Tibial nerve (tissue), 4 donors: ENCODE measurements at regions not wholly inside any gene's neighbourhood (a gene's known extent, or its start where the extent isn't known, plus 50 kb on each side); places are given as distances from the start of the nearest gene placed in this dataset.
"Not testable (repeated sequence)": the region's sequence is repeated elsewhere in the genome, so short reads cannot be mapped to it uniquely, and the experiment has no call there.

ENCODE experiments used
- DNase-seq, 2 donors: peaks; one replicate each; pipeline ENCODE4 v3.0.0-alpha.2; 2019; ENCODE audit warnings: low spot score in 2 of 2
- H3K27ac ChIP-seq, 4 donors: fragments of 200-600 bp; sonication (generic) in 3 of 4; one replicate each; pipeline ENCODE4 v1.5.1; 2017 to 2019; ENCODE audit warnings: mild to moderate bottlenecking in 1 of 4
- H3K27me3 ChIP-seq, 2 donors: fragments of 200-600 bp; sonication (generic) in 1 of 2; one replicate each; pipeline versions ENCODE4 v1.5.1 to v1.6.0; 2017 to 2019
- H3K36me3 ChIP-seq, 3 donors: fragments of 200-600 bp; sonication (generic); one replicate each; pipeline ENCODE4 v1.5.1; 2018 to 2019
- H3K4me1 ChIP-seq, 4 donors: fragments of 200-600 bp; sonication (generic) in 3 of 4; one replicate each; pipeline ENCODE4 v1.5.1; 2017 to 2019
- H3K4me3 ChIP-seq, 4 donors: fragments of 200-600 bp; sonication (generic) in 3 of 4; one replicate each; pipeline ENCODE4 v1.5.1; 2017 to 2019; ENCODE audit warnings: mild to moderate bottlenecking in 1 of 4, moderate library complexity in 1 of 4
- H3K9me3 ChIP-seq, 4 donors: fragments of 200-600 bp; sonication (generic) in 3 of 4; one replicate each; pipeline ENCODE4 v1.5.1; 2017 to 2019
- EP300 ChIP-seq, 2 donors: sonication (generic); formaldehyde crosslinking; IDR thresholded peaks; one replicate each; pipeline ENCODE4 v1.6.1; 2017; ENCODE audit warnings: antibody characterized with exemption in 2 of 2, mild to moderate bottlenecking in 1 of 2
- POLR2A ChIP-seq, 2 donors: fragments of 450-650 bp; IDR thresholded peaks; one replicate each; pipeline ENCODE4 v1.6.1; 2017; ENCODE audit warnings: antibody characterized with exemption in 2 of 2, mild to moderate bottlenecking in 2 of 2, moderate library complexity in 2 of 2
- WGBS, 2 donors: methylation state at CpG; one replicate each; pipeline ENCODE4 v1.1.5; 2018; 5-methylcytosine and 5-hydroxymethylcytosine counted together
- TF ChIP-seq, protein P1 (sequence below), 5 experiments: fragments of 200-600 bp in 3 of 5; fragments of 450-650 bp in 2 of 5; sonication (generic) in 3 of 5; IDR thresholded peaks; one replicate each; pipeline ENCODE4 v1.5.1; 2016 to 2019; ENCODE audit warnings: antibody characterized with exemption in 5 of 5, mild to moderate bottlenecking in 3 of 5, moderate library complexity in 2 of 5

DNA sequence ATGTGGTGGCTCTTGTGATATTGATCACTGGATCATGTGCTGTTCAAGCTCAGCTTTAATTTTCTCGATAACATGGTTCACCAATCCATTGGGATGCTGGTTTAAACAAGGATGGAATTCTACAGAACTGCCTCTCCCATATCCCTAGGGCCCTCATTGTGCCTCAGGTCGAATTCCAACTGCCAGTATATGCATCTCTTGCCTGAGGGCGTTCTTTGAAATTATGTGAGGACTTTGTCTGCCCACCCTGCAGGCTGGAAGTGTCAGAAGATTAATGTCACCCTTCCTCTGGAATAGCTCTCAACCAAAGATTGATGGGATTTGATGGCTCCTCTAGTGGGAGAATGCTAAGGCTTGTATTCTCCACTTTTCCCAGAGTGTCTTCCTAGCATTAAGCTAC lies 175.6 kb upstream of the GALNT15 start:
- no peak for DNase-seq
- 63 to 67% methylated on average over 3 of the region's 3 CpGs for WGBS, 2 donors
- H3K4me1 ChIP-seq = no peaks in the 10 kb centered on the region
- TF ChIP-seq EP300 (IDR thresholded peaks at IDR 0.05) = no peak
- TF ChIP-seq POLR2A (IDR thresholded peaks at IDR 0.05) = no peak
- TF ChIP-seq, protein P1, sequence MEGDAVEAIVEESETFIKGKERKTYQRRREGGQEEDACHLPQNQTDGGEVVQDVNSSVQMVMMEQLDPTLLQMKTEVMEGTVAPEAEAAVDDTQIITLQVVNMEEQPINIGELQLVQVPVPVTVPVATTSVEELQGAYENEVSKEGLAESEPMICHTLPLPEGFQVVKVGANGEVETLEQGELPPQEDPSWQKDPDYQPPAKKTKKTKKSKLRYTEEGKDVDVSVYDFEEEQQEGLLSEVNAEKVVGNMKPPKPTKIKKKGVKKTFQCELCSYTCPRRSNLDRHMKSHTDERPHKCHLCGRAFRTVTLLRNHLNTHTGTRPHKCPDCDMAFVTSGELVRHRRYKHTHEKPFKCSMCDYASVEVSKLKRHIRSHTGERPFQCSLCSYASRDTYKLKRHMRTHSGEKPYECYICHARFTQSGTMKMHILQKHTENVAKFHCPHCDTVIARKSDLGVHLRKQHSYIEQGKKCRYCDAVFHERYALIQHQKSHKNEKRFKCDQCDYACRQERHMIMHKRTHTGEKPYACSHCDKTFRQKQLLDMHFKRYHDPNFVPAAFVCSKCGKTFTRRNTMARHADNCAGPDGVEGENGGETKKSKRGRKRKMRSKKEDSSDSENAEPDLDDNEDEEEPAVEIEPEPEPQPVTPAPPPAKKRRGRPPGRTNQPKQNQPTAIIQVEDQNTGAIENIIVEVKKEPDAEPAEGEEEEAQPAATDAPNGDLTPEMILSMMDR (IDR thresholded peaks at IDR 0.05) = no peak
- H3K4me3 ChIP-seq = no peak overlapping the region
- no peak overlapping the region for H3K27ac ChIP-seq
- no peaks in the 10 kb centered on the region for H3K9me3 ChIP-seq
- H3K36me3 ChIP-seq = no peaks in the 10 kb centered on the region
- no peaks in the 10 kb centered on the region for H3K27me3 ChIP-seq

DNA sequence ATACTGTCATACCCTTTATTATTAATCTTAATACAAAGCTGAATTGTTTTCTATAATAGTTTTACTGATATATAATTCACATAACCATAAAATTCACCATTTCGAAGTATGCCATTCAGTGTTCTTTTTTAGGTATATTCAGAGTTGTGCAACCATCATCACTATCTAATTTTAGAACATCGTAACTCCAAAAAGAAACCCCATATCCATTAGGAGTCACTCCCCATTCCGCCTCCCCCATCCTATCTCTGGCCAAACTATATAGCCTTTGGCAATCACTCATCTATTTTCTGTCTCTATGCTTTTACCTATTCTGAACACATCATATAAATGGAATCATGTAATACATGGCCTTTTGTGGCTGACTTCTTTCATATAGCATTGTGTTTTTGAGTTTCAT lies 169.7 kb upstream of the GALNT15 start:
- 88 to 90% methylated on average over 3 of the region's 3 CpGs for WGBS, 2 donors
- no peak overlapping the region for H3K4me3 ChIP-seq

GRCh38 chr3:16011376-16011775 lies 163.1 kb upstream of the GALNT15 start:
- TF ChIP-seq, protein P1 (IDR thresholded peaks at IDR 0.05) = no peak
- no peak for TF ChIP-seq POLR2A (IDR thresholded peaks at IDR 0.05)
- TF ChIP-seq EP300 (IDR thresholded peaks at IDR 0.05) = no peak
- 90 to 91% methylated on average over 4 of the region's 4 CpGs for WGBS, 2 donors
- Histone ChIP-seq H3K9me3 (peaks cover 0 to 9% (median 0%) of the 10 kb centered on the region in 4 donors), H3K36me3 (no peaks in the 10 kb centered on the region), H3K4me3 (no peak overlapping the region), H3K27me3 (no peaks in the 10 kb centered on the region), H3K27ac (no peak overlapping the region), H3K4me1 (no peaks in the 10 kb centered on the region)
- no peak for DNase-seq

More for the DNA sequence above, 169.7 kb upstream of the GALNT15 start:
- H3K4me1 ChIP-seq = no peaks in the 10 kb centered on the region
- H3K9me3 ChIP-seq = peaks cover 0 to 9% (median 0%) of the 10 kb centered on the region in 4 donors
- DNase-seq = no peak
- no peaks in the 10 kb centered on the region for H3K36me3 ChIP-seq
- TF ChIP-seq, protein P1 (IDR thresholded peaks at IDR 0.05) = no peak
- TF ChIP-seq POLR2A (IDR thresholded peaks at IDR 0.05) = no peak
- TF ChIP-seq EP300 (IDR thresholded peaks at IDR 0.05) = no peak
- no peak overlapping the region for H3K27ac ChIP-seq
- no peaks in the 10 kb centered on the region for H3K27me3 ChIP-seq

GRCh38 chr3:16012086-16012485 lies 162.4 kb upstream of the GALNT15 start:
- Histone ChIP-seq H3K36me3 (no peaks in the 10 kb centered on the region), H3K27me3 (no peaks in the 10 kb centered on the region), H3K4me3 (no peak overlapping the region), H3K27ac (no peak overlapping the region), H3K4me1 (no peaks in the 10 kb centered on the region), H3K9me3 (peaks cover 0 to 9% (median 0%) of the 10 kb centered on the region in 4 donors)
- DNase-seq = no peak
- TF ChIP-seq POLR2A (IDR thresholded peaks at IDR 0.05) = no peak

DNA sequence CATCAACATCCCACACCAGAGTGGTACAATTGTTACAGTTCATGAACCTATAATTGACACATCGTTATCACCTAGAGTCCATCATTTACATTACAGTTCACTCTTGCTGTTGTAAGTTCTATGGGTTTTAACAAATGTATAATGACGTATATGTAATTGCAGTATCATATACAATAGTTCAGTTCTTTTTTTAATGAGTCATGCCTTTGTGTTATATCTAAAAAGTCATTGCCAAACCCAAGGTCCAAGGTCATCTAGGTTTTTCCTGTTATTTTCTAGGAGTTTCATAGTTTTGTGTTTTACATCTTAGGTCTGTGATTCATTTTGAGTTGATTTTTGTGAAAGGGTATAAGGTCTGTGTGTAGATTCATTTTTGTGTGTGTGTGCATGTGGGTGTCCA lies 160.9 kb upstream of the GALNT15 start:
- no peak for DNase-seq
- no peaks in the 10 kb centered on the region for H3K27me3 ChIP-seq
- H3K9me3 ChIP-seq = no peaks in the 10 kb centered on the region
- TF ChIP-seq EP300 (IDR thresholded peaks at IDR 0.05) (no peak), POLR2A (IDR thresholded peaks at IDR 0.05) (no peak)
- TF ChIP-seq, protein P1 (IDR thresholded peaks at IDR 0.05) = no peak
- no peaks in the 10 kb centered on the region for H3K36me3 ChIP-seq
- WGBS, 2 donors = 53 to 58% methylated on average over 2 of the region's 2 CpGs
- no peak overlapping the region for H3K4me3 ChIP-seq
- no peak overlapping the region for H3K27ac ChIP-seq
- no peaks in the 10 kb centered on the region for H3K4me1 ChIP-seq

DNA sequence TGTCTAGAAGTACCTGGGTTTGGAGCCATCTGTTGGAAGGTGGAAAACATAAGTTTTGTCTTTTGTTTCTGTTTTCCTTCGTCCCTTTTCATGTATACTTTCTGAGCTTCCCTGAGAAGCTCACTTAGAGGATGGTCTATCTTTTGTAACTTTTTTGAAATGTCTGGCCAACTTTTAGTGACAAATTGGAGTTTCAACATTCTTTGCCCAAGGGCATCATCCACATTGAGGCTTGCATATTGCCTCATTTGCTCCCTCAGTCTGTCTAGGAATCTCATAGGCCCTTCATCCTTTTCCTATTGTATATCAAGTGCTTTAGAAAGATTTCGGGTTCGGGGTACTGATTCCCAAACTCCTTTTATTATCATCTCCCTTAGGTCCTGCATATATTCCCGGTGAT lies 152.7 kb upstream of the GALNT15 start:
- not testable (repeated sequence) for H3K4me1 ChIP-seq, H3K4me3 ChIP-seq, H3K27ac ChIP-seq, H3K27me3 ChIP-seq, H3K36me3 ChIP-seq, H3K9me3 ChIP-seq, DNase-seq
- WGBS, 2 donors = 84% methylated on average over 4 of the region's 4 CpGs

DNA sequence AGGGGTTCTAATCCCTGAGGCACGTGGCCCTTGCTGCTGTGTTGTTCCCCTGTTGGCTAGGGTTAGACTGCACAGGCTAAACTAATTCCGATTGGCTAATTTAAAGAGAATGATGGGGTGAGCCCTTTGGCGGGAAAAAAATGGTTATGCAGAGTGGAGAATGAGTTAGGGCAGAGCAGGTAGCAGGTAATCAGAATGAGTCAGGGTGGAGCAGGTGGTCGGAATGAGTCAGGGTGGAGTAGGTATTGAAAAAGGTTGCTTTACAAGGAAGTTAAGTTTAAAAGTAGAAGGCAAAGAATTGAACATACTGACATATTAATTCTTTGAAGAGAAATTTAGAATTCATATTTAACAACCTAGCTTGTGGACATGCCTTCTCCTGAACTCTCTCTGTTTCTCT lies 150.6 kb upstream of the GALNT15 start:
- H3K36me3 ChIP-seq, H3K9me3 ChIP-seq, H3K27me3 ChIP-seq, H3K27ac ChIP-seq, DNase-seq, H3K4me3 ChIP-seq, H3K4me1 ChIP-seq: not testable (repeated sequence)
- 88% methylated on average over 4 of the region's 4 CpGs for WGBS, 2 donors
